C4-2B (cell line): ENCODE measurements at regions not wholly inside any gene's neighbourhood (a gene's known extent, or its start where the extent isn't known, plus 50 kb on each side); places are given as distances from the start of the nearest gene placed in this dataset.

ENCODE experiments used
- ZFX ChIP-seq: fragments of 450-650 bp; IDR thresholded peaks from 2 replicates; pipeline ENCODE4 v1.6.1; 2017
- TF ChIP-seq, protein P1 (sequence below): fragments of 450-650 bp; conservative IDR thresholded peaks from 2 replicates; pipeline ENCODE4 v1.5.1; 2017; ENCODE audit warnings: mild to moderate bottlenecking

DNA sequence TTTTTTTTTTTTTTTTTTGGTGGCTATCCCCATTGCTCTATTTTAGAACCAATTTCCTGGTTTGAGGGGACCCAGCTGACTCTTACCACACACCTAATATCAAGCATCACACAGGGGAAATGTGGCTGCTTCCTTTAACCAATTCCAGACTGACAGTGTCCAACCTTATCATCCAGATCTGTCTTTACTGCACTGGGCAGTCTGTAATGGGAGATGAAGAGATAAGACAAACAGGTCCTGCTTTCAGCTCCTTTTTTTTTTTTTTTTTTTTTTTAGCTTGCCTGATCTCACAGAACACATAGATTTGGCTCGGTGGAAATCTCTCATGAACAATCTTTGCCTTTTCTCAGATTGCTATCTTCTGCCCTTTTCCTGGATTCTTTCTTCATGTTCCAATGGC lies 198.8 kb upstream of the TYRP1 start:
- TF ChIP-seq, protein P1, sequence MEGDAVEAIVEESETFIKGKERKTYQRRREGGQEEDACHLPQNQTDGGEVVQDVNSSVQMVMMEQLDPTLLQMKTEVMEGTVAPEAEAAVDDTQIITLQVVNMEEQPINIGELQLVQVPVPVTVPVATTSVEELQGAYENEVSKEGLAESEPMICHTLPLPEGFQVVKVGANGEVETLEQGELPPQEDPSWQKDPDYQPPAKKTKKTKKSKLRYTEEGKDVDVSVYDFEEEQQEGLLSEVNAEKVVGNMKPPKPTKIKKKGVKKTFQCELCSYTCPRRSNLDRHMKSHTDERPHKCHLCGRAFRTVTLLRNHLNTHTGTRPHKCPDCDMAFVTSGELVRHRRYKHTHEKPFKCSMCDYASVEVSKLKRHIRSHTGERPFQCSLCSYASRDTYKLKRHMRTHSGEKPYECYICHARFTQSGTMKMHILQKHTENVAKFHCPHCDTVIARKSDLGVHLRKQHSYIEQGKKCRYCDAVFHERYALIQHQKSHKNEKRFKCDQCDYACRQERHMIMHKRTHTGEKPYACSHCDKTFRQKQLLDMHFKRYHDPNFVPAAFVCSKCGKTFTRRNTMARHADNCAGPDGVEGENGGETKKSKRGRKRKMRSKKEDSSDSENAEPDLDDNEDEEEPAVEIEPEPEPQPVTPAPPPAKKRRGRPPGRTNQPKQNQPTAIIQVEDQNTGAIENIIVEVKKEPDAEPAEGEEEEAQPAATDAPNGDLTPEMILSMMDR = no peak
- no peak for TF ChIP-seq ZFX
